GM21381 (cell line): ENCODE measurements at regions not wholly inside any gene's neighbourhood (a gene's known extent, or its start where the extent isn't known, plus 50 kb on each side); places are given as distances from the start of the nearest gene placed in this dataset.

Experiments
- ATAC-seq: cut with Tn5 transposase; IDR thresholded peaks from one replicate; pipeline ENCODE4 v1.9.1; 2021; ENCODE audit warnings: mild to moderate bottlenecking, moderate library complexity; ENCODE audit not compliant: unreplicated experiment

GRCh38 chr9:38287420-38287985, 105.0 kb upstream of the ALDH1B1 start:
- no peak for ATAC-seq

GRCh38 chr9:38286766-38287165, 105.7 kb upstream of the ALDH1B1 start:
- ATAC-seq, result no peak

GRCh38 chr9:38286357-38286756, 106.1 kb upstream of the ALDH1B1 start:
- no peak for ATAC-seq

- ATAC-seq, result no peak
These were observed 107.3 kb upstream of the ALDH1B1 start for GRCh38 chr9:38285236-38285635.

- no peak for ATAC-seq
These were observed 107.9 kb upstream of the ALDH1B1 start for GRCh38 chr9:38284588-38285051.

- no peak for ATAC-seq
These were observed 108.4 kb upstream of the ALDH1B1 start for GRCh38 chr9:38284039-38284575.

GRCh38 chr9:38282756-38283155, 109.7 kb upstream of the ALDH1B1 start:
- ATAC-seq, result no peak

- ATAC-seq, result no peak
These were observed 110.6 kb upstream of the ALDH1B1 start for GRCh38 chr9:38281917-38282316.

GRCh38 chr9:38281196-38281595, 111.3 kb upstream of the ALDH1B1 start:
- no peak for ATAC-seq

GRCh38 chr9:38280251-38280800, 112.2 kb upstream of the ALDH1B1 start:
- no peak for ATAC-seq

GRCh38 chr9:38278931-38279679, 113.4 kb upstream of the ALDH1B1 start:
- ATAC-seq, result no peak

- no peak for ATAC-seq
These were observed 114.0 kb upstream of the ALDH1B1 start for GRCh38 chr9:38278457-38278856.

- no peak for ATAC-seq
These were observed 114.8 kb upstream of the ALDH1B1 start for GRCh38 chr9:38277601-38278200.

GRCh38 chr9:38276771-38277439, 115.6 kb upstream of the ALDH1B1 start:
- ATAC-seq, result no peak

GRCh38 chr9:38274800-38275199, 117.7 kb upstream of the ALDH1B1 start:
- no peak for ATAC-seq

- no peak for ATAC-seq
These were observed 119.8 kb upstream of the ALDH1B1 start for GRCh38 chr9:38272710-38273109.

GRCh38 chr9:38271666-38272241, 120.7 kb upstream of the ALDH1B1 start:
- no peak for ATAC-seq

- ATAC-seq, result no peak
These were observed 122.7 kb upstream of the ALDH1B1 start for GRCh38 chr9:38269775-38270174.

GRCh38 chr9:38263532-38263931, 129.0 kb upstream of the ALDH1B1 start:
- ATAC-seq, result no peak

- ATAC-seq, result no peak
These were observed 132.8 kb upstream of the ALDH1B1 start for GRCh38 chr9:38259519-38260218.
